ENCODE measurements at regions not wholly inside any gene's neighbourhood (a gene's known extent, or its start where the extent isn't known, plus 50 kb on each side); places are given as distances from the start of the nearest gene placed in this dataset.
"Not testable (repeated sequence)": the region's sequence is repeated elsewhere in the genome, so short reads cannot be mapped to it uniquely, and the experiment has no call there.

DNA sequence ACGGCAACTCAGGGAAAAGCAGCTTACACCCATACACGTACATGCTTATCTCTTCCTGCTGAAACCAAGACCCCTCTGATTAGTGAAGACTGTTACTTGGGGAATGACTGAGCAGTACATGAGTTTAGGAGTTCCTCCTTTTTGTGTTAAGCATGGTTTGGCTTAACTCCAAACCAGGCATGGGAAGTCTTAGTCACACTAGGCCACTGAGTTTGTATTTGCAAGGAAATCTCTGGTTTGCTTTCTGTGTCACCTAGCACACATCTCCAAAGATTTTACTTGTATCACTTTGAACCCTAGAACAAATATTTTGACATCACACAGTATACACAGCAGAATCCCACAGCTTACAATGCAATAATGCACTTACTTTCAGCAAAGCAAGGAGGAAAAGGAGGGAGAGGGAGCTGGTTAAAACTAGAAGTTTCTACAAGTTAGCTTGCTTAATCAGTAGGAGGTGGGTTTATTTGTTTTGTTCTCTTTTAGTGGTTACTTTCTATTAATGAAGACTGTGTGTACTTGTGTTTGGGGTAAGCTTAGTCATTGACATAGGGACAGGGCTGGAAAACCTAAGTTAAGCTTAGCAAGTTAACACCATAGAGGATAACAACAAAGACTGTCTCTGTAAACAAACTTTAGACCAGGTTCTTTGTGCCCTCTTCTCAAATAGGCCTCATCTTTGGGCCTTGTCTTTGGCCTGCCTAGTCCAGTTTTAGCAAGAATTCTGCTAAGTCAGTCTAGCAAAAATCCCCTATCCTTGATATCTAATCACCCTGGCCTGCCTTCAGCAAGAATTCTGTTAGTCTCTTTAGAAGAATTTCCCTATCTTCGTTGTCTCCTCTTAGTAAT lies 219.4 kb downstream of the MREG start:
- DNase-seq: no peak

DNA sequence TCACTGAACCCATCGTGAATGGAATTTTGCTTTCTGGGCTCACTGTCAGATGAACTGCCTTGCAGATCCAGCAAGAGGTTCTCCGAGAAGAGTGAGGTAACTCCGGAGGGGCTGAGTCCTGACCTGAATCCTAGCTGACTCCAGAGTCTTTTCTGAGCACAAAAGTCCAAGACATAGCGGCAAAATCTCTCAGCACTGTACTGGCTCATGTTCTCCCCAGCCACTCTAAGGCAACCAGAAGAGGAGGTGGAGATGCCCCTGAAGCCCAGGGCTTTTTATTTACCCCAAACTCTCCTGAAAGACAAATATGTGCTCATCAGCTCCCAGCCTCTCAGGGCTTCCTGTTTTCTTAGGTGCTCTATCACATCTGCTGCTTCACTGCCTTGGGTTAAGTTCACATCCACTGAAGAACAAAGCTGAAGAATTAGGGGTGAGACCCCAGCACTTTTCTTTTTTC lies 221.8 kb downstream of the MREG start:
- DNase-seq: no peak

DNA sequence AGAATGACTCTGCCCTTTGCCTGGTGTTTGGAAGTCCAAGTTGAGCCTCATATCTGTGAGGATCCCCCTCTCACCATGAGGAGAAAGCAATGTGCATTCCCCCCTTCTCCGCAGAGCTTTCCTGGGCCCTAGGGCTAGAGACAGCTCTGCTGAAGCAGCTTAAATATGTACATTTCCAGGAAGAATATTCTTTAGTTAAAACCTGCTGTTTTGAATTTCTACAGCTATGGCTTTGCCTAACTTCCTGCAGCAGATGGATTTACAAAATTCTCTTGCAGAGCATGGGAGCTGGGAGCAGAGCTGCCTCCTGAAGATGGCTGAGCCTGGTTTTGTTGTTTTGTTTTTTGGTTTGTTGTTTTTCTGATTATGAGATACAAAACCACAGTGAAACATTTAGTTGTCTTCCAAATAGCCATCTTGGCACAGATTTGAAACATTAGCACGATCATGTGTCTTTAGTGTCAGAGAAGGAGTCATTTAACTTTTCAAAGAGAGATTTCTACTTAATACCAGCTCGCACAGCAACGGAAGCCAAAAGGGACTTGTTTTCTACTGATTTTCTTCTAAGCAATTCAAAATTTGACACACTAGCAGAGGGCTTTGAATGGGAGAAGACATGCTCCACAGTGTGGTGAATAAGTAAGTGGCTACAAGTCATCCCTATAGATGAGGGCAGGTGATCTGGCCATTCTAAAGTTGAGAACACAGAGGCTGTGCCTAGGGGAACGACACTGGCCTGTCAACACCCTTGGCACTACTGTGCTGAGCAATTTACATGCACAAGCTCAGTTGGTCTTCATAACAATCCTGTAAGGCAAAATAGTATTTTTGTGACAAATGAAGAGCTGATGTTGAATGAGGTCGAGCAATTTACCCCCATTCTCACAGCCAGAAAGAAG lies 222.6 kb downstream of the MREG start:
- DNase-seq: no peak

DNA sequence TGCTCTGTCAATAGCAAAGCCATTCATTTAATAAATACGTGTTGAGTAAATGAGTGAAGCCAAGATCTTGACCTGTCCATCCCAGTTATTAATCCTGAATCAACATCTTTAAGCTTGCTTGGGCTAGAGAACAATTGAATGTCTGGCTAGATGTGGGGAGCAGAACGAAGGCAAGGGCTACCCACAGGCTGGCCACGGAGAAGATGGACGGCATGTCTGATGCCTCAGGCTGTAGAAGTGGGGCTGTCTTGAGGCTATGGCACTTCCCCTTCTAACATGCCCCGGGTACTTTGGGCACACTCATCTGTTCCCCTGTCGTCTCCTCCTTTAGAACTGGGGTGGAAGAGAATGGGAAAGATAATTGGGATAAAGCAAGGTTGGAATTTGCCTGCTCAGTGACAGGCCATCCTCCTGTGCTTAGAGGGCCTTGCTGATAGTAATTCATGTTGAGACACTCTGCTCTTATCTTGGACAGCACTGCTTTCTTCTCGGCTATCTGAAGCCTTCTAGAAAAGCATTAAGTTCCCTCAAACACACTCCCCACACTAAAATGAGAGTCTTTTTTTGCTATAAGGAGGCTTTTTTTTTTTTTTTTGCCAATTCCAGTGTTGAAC lies 225.7 kb downstream of the MREG start:
- DNase-seq: no peak

DNA sequence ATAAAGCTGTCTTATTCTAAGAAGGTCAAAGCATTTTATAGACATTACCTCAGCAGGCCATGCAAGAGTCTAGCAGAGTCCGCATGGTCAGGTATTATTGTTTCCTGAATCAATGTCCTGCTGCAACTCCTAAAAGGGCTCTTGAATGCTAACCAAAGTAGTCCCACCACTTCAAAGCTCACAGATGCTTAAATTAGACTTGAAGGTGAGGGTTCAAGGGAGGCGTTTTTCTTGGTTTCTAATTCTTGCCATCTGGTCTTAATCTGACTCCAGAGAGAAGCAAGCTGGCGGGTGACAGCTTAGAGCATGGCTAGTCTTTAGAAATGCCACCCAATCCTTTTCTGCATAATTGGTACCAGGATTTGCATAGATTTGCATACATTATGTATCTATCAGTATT lies 226.3 kb downstream of the MREG start:
- no peak for DNase-seq

DNA sequence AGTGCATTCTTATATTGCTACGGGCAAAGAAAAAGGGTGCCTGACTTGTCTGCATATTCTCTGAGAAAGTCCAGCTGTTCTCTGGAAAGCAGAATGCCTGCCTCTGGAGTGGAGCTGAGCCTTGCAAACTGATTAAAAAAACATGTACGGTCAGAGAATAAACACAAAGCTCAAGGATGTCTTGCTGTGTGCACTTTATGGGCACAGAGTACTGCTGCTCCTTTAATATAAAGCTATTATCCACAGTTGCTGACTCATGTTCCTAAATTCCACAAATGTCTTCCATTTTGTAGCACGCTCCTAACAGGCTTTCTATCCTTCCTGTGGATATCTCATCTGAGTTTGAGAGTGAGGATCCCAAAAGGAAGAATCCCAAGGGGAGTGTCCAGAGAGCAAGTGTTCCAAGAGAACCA lies 229.0 kb downstream of the MREG start:
- no peak for DNase-seq

DNA sequence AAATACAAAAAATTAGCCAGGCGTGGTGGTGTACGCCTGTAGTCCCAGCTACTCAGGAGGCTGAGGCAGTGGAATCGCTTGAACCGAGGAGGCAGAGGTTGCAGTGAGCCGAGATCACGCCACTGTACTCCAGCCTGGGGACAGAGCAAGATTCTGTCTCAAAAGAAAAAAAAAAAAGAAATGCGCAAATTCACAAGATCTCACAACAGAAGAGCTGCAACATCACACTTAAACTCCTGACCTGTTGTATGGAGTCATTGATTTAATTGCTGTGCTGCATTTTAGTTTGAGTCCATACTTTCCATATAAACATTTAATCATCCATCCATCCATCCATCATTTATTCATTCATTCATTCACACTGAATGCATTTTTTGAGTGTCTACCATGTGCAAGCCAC lies 229.7 kb downstream of the MREG start:
- DNase-seq: not testable (repeated sequence)

DNA sequence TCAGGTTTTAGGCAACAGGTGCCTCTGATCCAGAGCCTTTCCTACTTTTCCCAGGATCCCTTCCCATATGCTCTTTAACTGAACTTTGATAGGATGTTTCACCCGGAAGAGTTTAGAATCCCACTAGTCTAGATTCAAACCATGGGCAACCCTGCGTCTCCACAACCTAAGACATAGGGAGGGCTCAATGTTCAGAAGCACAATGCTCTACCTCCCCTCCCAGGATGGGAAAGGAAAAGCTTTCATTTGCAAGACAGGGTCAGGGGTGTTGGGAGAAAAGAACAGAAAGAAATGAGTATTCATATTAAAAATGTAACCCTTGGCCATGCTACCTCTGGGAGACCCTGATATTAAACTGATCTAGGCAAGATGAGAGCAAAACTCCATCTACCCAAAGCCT lies 230.4 kb downstream of the MREG start:
- DNase-seq: no peak

DNA sequence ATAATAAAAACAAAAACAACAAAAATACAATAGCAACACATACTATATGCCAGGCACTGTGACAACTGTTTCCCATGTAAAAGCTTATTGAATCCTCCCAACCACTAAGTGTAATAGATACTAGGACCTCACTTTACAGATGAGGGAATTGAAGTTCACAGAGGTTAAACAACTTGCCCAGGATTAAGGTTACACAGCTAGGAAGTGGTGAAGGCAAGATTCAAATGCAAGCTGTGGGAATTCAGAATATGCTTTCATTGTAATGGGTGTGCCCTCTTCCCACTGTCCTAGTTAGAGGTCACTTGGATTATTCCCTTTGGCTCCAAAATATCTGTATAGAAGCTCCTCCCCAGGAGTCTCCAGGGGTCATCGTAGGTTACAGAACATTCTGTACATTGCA lies 231.1 kb downstream of the MREG start:
- no peak for DNase-seq

DNA sequence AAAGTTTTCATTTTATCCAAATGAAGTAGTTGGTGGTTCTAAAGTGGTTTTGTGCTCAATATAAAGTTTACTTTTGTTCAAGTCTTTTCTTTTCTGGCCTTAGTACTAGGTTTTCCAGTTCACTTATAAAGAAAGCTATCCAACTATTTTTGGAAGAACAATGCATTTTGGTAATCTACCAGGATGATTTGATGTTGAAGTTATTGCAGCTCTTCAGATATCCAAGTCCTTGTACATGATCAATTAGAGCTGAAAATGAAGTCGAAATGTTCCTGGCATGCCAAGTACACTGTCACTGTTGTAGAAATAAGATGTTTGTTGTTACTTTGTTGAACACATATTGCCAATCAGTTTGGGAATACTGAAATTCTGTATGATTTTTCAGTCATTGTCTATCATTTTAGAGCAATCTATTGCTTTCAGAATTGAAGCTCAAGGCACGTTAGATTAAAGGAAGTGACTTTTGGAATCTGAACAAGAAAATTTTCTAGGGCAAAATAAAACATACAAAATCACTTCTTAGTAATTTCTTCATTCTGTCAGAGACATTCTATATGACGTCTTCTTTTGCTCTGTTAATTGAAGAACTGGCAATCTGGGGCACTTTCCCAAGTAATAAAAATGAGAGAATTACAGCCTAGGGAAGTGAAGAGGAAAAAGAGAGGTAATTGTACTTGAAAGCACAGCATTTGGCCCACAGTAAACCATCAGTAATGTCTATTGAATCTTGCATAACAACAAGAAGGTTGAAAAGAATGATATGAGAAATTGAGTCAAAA lies 232.3 kb downstream of the MREG start:
- DNase-seq: no peak

DNA sequence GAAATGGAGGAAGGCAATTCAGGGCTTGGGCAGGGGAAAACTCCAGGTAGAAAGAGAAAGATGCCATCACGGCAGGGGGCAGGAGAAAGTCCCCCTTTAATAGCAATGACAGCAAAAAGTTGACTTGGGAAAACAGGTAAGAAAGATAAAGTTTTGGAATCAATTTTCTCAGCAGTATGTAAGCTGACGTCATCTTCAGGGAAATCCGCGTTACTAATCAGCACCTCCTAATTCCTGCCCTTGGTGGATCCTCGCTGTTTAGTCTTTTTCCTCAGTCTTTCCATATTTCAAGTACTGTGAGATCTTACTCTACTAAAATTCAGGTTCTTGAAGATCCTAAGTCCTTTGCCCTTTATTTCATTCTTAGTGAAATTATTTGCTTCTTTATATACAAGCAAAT lies 233.0 kb downstream of the MREG start:
- no peak for DNase-seq

DNA sequence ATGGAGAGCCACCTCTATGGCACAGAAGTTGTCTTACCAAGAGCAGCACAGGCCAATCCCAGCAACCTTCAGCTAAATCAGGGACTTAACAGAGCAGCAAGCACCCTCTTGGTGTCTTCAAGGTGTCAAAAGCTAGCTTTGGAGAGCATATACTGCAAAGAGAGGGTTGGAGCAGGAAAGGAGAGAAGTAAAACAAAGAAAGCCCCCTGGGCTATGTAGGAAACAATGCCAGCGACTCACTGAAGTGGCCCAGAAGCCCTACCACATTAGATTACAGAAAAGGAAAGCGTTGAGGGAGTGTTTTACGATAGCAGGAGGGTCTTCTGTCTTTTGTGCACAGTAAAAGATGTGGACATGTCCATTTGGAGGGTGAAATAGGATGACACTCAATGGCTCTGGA lies 233.4 kb downstream of the MREG start:
- DNase-seq: no peak

DNA sequence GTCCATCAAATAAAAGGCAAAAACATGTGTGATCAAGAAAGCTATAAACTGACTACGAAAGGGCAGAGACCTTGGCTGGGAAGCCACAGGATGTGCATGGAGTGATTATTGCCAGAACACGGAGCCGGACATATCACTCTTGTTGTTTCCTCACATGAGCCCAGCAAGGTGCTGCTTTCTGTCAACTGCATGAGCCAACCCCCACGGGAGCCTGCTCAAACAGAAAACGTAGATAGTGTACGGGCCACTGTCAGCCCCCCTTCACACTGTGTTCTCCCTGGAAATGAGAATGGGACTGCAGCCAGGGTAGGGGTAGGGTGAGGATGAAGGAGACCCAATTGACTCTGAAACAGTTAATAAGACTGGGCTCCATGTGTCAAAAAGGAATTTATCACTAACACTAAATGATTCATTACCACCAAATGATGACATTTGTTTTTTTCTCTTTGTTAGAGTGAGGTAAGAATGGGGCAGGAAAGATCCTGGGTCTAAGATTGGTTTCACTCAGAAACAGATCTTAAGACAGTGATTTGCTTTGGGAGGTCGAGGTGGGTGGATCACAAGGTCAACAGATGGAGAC lies 235.8 kb downstream of the MREG start:
- DNase-seq: no peak

DNA sequence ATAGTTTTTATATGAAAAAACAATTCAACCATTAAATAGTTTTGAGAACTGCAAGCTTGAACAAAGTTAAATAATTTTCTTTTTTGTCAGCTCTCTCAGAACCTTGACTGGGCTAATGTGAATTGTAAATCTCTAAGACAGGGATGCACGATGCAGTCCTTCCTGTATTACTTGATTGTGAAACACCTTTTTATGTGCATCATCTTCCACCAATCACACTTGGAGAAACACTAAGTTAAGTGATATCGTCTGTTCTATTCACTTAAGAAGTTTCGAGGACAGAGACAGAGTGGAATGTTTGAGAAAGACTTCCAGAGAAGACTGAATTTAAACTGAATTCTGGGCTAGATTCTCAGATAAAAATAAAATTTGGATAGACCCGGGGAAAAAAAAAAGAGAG lies 238.2 kb downstream of the MREG start:
- no peak for DNase-seq

DNA sequence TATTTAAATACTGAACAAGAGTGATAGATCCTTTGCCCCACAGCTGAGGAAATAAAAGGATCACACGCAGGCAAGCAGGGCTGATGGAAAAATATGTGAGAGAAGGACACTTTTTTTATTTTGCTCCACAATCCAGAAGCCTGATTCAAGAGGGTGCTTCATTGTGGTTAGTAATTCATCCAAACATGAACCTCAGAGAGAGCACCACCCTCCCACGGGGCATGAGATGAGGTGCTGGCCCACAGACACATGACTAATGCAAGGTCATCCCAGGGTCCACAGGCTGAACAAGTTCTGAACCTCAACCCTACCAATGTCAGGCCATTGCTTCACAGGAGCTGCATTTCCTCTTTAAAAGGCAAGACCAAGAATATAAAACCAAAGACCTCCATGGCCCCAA lies 239.6 kb downstream of the MREG start:
- DNase-seq: no peak

DNA sequence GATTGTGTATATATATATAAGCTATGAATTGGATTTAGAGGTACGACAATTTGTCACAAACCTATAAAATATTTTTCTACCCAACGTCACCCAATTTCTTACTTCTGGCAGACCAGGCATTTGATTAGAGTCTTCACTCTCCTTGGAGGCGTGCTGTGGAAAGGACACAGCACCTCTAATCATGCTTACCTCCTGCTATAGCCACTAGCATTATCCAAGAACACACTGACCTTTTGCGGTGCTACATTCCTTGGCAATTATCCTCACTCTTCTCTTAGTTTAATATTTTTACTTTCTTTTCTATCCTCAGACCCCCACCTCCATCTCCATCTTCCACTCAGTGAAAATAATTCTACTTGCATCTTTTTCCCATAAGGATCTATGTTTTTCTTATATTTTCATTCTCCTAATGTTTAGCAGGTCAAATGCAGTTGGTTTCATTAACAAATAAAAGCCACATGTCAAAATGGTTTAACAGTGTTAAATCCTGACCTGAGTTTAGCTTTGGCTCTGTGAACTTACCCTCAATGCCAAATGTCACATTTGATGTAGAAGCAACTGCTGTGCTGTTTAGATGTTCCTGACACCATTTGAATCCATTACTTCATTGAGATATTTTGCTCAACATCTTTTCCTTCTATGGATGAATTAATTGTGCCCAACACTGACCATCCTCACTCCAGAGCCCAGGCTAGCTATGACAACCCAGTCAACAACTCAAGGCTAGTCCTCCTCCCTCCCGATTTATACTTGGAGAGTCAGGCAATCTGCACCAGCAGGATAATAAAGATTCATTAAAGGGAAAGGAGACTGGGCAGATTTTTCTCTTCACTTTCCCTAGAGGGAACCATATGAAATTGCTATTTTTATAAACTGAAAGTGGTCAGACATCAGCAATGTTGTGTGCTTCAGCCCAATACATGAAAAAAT lies 240.5 kb downstream of the MREG start:
- DNase-seq: no peak

DNA sequence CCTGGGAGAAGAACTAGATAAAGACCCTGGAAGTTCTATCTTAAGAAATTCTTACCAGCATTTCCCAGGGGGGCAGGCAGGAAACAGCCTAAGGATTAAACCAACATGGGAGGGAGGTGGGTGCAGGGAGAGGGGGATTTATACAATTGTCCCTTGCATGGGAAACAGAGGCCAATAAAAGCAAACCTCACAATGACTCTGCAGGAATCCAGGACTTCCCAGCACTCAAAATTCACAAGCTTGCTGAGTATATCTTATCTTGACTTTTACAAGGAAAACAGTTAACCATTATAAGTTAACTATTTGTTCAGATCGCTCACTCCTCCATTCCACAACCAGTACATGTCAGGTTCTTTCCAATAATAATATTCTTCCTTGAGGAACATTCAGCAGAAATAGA lies 241.3 kb downstream of the MREG start:
- no peak for DNase-seq

DNA sequence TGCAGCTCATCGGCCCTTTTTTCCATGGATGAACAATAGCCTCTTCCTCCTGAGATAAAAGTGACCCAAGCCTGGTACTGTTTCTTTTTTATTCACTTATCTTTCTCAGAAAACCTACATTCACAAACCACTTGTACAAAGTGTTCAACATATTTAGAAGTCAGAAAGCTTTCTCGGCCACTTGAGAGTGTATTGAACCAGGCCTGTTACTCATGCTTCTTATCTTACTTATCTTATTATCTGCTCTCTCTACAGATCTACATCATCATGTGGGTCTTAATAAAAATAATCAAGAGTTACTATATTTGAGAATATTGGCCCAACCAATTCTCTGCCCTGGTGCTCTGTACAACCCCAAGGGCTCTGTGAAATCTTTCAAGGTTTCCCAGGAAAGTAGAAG lies 242.1 kb downstream of the MREG start:
- no peak for DNase-seq

DNA sequence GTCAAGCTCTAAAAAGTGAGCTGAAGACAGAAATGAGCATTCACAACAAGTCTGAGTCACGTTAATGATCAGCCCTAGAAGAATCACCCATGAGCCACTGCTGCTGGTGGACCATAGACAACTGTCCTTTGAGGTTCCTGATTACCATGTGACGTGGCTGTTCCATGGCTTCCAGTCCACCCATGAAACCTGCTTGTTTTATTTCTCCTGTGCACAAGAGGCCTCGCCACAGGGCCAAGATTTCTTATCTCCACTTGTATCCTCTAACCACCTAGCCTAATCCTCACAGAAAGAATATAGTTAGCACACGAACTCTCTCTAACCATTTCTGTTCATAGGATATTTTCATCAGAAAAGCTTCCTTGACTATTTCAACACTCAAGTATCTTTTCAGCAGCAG lies 242.7 kb downstream of the MREG start:
- DNase-seq: no peak

DNA sequence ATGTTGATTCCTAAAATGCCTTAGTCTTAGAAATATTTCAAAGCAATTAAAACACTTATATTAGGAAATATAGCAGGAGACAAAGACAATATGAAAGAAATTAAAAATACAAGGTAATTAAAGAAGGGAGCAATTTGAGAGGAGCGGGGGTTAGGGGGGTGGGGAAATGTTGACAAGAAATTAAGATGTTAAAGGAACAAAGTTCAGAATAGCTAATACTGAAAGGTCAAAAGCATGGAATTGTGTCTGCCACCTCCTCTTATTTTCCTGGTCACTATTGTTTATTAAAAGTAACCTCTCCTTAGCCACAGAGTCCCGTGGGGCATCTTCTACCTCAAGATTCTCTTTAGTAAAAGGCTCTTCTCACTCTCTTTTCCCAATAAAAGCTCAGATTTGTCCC lies 244.1 kb downstream of the MREG start:
- no peak for DNase-seq

DNA sequence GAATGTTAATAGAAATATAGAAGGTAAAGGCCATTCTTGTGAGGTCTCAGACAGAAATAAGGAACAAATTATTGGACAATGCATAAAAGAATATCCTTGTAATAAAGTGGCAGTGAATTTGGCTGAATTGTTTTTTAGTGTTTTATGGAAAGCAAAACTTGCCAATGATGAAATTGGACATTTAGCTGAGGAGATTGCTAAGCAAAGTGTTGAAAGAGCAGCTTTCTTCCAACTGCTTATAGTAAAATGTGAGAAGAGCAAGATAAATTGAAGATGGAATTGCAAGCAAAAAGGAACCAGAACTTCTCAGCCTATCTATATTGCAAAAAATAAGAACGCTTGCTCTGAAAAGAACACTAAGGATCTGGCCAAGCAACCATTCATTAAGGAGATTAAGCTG lies 245.7 kb downstream of the MREG start:
- no peak for DNase-seq

Measured in NCI-H1048 (cell line).